Right renal pelvis (tissue), 4 donors: ENCODE measurements at regions not wholly inside any gene's neighbourhood (a gene's known extent, or its start where the extent isn't known, plus 50 kb on each side); places are given as distances from the start of the nearest gene placed in this dataset.
A peak's percentile ranks its signal among the peaks of the same experiment; 100 is the strongest.

ENCODE experiments used
- DNase-seq, 4 donors: peaks; one replicate each; pipeline ENCODE4 v3.0.0-alpha.2; 2013; ENCODE audit warnings: low read depth in 4 of 4, low spot score in 3 of 4, missing footprints in 1 of 4

DNA sequence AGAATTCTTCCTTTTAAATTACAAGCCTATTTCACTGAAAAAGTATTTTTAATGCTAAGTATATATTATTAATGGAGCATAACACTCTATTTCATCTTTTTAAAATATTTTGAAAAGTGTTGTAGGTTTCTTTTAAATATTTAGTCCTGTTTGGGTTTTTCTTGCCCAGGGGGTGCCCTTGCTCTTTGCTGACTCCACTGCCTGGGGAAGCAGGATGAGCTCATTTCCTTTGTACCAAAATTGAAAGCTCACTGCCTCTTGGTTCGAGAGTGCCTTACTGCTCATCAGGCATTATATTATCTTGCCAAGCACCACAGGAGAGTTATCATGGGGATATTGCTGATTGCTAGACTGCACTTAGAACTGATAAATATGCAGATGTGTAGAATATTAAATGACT, 819.2 kb downstream of the PCDH18 start:
- no peak for DNase-seq

GRCh38 chr4:136709897-136710296, 822.4 kb downstream of the PCDH18 start:
- DNase-seq: no peak

- no peak for DNase-seq
These were observed 825.4 kb downstream of the PCDH18 start for GRCh38 chr4:136706942-136707341.

GRCh38 chr4:136699905-136700304, 832.4 kb downstream of the PCDH18 start:
- DNase-seq: no peak

GRCh38 chr4:136691607-136692006, 840.7 kb downstream of the PCDH18 start:
- DNase-seq: no peak

DNA sequence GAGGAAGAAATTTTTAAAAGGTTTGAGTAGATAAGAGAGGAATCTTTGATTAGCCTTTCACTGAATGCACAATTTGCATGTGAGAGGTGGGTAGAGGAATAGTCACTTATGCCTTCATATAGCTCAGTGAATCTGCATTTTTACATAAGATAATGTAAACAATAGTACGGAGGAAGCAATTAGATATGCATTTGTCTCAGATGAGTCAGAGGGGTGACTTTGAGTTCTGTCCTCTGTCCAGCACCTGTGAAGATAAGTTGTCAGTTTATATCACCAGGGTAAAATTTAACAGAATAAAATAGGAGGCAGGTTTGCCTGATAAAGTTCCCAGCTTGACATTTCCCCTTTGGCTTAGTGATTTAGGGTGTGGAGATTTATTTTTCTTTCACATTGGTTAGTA, 841.9 kb downstream of the PCDH18 start:
- no peak for DNase-seq

DNA sequence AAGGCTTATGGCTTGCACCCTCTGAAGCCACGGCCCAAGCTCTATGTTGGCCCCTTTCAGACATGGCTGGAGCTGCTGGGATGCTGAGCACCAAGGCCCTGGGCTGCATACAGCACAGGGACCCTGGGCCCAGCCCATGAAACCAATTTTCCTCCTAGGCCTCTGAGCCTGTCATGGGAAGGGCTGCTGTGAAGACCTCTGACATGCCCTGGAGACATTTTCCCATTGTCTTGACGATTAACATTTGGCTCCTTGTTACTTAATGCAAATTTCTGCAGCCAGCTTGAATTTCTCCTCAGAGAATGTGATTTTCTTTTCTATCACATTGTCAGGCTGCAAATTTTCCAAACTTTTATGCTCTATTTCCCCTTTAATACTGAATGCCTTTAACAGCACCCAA, 844.7 kb downstream of the PCDH18 start:
- DNase-seq: no peak

GRCh38 chr4:136687118-136687517, 845.2 kb downstream of the PCDH18 start:
- DNase-seq: no peak

GRCh38 chr4:136680761-136681160, 851.5 kb downstream of the PCDH18 start:
- DNase-seq: no peak

DNA sequence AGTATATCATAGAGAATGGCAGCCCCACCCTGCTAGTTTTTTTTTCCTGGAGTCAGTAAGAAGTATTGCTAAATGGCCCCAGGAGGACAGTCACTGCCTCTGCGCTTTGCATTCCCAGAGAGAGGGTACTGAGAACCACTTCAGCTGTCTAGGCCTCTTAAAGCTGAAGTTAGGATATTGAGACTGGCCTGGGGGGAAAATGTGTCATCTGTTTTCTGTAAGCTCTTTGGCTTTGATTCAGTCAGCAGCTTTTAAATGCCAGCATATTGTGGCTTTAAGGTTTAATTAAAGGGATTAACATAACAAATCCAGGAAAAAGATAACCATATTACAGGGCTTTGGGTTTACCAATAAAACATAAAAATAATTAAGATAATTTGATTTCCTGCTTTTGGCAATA, 852.0 kb downstream of the PCDH18 start:
- no peak for DNase-seq

DNA sequence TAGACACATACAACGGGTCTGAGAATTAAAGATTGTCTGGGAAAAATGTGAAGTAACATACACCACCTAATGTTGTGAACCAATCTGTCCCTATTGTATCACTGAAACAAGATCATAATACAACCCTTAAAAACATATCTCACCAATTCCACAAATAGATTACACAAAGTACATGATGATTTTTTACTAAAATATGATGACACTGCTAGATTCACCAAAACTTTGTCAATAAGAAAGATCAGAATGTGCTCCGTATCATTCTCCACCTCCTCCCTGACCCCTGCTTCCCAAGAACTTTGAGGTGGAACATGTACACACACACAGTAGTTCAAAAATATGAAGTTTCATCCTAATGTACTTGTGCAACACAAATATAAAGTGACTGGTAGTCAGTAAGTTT, 862.0 kb downstream of the PCDH18 start:
- no peak for DNase-seq

GRCh38 chr4:136664988-136665387, 867.3 kb downstream of the PCDH18 start:
- no peak for DNase-seq

- DNase-seq: no peak
These were observed 869.8 kb downstream of the PCDH18 start for GRCh38 chr4:136662539-136662938.

DNA sequence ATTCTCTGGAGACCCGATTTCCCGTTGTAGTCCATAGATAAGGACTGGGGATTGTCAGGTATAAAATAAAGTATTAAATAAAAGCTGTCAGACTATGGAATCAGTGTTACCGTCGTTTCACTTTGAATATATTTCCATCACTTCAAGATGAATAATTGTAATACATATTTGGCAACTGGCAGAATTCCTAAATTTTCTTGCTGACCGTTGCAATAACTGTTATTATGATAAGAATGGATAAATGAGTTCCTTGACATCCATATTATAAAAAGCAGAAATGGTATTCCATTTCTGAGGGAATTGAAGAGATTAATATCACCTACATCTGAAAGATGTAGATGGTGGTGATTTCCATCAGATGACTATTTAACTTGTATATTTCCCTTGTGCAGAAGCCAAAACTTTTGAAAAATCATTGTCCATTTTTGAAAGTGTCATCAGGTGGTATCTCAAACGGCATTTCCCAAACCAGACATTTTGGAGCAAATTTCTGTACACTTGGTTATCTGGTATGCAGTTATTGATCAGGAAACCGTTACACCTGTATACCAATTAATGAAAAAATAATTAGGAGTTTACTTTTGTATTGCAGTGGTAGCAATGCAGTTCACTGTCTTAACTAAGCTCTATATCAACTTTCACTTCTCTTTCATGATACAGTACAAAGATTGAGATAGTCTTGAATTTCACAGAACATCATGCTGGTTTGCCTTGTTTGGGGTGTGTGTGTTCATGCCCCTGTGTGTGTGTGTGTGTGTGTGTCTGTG, 878.5 kb downstream of the PCDH18 start:
- DNase-seq: no peak

- no peak for DNase-seq
These were observed 880.4 kb downstream of the PCDH18 start for GRCh38 chr4:136651932-136652331.

DNA sequence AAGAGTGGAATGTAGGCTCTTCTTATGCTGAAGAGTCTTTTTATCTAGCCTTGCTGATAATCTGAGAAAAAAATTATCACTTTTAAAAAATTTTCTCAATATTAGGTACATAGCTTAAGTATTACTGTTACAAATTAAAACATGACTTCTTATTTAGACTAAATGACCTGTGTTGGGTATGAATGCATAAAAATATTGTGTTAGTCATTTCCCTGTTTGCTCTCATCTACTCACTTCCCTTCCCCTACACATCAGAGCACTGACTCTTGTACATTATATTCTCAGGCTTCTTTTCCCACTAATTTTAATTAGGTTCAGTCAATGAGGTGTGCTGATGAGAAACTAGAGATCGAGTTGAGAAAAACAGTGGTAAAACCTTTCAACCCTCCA, 881.0 kb downstream of the PCDH18 start:
- no peak for DNase-seq

DNA sequence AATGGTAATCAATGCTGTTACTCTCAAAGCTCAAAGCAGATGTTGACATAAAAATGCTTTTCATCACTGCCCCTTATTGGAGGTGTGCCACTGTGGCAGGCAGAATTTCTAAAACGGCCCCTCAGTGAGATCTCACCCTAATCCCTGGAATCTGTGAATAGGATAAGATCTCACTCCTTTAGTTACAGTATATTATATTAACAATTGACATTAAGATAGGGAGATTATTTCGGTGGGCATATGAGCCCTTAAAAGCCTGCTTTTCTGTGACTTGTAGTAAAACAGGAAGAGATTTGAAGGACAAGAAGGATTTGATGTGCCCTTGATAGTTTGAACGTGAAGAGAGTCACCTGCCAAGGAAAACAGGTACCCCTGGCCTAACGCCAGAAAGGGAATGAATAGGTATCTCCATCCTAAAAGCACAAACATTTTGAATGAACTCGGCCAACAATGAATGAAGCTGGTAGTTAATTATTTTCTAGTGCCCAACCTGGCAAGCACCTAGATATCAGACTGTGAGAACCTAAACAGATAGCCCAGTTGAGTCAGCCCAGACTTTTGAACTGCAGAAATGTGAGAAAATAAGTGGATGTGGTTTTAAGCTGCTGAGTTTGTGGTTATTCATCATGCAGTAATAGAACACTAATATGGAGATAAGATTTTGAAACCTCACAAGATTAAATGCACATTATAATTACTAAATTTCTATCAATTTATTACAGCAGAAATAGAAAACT, 881.6 kb downstream of the PCDH18 start:
- DNase-seq: peak in 1 of 4 donors; percentile 1

DNA sequence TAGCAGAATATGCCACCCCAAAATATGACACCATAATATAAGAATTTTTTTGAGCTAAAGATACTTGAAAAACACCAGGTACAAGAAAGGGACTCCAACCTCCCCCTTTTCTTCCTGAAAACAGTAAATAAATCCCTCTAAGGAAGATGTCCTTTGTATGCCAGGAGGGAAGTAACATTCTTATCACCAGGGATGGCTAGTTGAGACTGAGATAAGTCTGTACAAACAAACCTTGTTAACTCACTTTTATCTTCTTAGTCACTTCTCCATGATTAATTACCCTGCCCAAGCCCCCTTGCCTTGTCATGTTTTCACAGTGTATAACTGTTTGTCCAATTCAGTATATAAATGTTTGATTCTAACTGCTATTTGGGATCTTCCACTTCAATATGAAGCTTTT, 888.0 kb downstream of the PCDH18 start:
- DNase-seq: no peak

GRCh38 chr4:136643416-136643815, 888.9 kb downstream of the PCDH18 start:
- DNase-seq: no peak

GRCh38 chr4:136637071-136637777, 895.1 kb downstream of the PCDH18 start:
- no peak for DNase-seq

GRCh38 chr4:136636155-136636554, 896.1 kb downstream of the PCDH18 start:
- no peak for DNase-seq

- DNase-seq: no peak
These were observed 898.2 kb downstream of the PCDH18 start for GRCh38 chr4:136634121-136634520.
